OCI-LY1 (cell line): ENCODE measurements at regions not wholly inside any gene's neighbourhood (a gene's known extent, or its start where the extent isn't known, plus 50 kb on each side); places are given as distances from the start of the nearest gene placed in this dataset.

Source experiments
- CTCF ChIP-seq: fragments of 200-600 bp; sonication (generic), shearing (Covaris generic); IDR thresholded peaks from 2 replicates; pipeline ENCODE4 v1.5.1; 2017; ENCODE audit warnings: mild to moderate bottlenecking, antibody characterized with exemption, low read length, moderate library complexity, mixed read lengths
- EZH2 ChIP-seq: fragments of 200-600 bp; sonication (generic), shearing (Covaris generic); IDR thresholded peaks from 2 replicates; pipeline ENCODE4 v1.8.0; 2017; ENCODE audit warnings: borderline replicate concordance, mixed run types, mild to moderate bottlenecking, antibody characterized with exemption, low read length, moderate library complexity, mixed read lengths

DNA sequence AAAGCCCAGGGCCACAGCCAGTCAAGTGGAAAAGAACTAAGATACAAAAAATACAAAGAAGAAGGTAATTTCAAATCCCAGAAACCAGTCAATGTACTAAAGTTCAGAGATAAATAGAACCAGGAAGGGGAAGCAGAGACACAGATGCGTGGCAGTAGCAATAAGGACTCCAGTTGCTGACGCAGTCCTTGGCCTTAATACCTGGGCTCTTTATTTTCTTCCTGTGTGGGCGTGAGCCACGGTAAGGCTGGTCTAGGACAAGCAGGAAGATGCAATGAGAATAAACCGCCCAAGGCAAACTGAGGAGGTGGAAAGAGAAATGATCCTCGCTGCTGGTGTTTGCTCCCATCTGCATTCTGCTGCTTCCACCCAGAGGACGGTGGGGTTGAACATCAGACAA is 65.6 kb upstream of the PLXNA2 start:
- TF ChIP-seq CTCF = no peak
- TF ChIP-seq EZH2 = no peak
